Fibroblast of the conjunctiva (primary cell): ENCODE measurements at regions not wholly inside any gene's neighbourhood (a gene's known extent, or its start where the extent isn't known, plus 50 kb on each side); places are given as distances from the start of the nearest gene placed in this dataset.

ENCODE experiments used
- DNase-seq: peaks from one replicate; pipeline ENCODE4 v3.0.0-alpha.2; 2010; ENCODE audit warnings: low read depth

- DNase-seq = no peak
Observed at GRCh38 chr9:84177407-84177806, 163.2 kb downstream of the SLC28A3 start.

- DNase-seq = no peak
Observed at GRCh38 chr9:84179531-84179930, 161.0 kb downstream of the SLC28A3 start.

- DNase-seq = no peak
Observed at GRCh38 chr9:84187090-84187489, 153.5 kb downstream of the SLC28A3 start.

- no peak for DNase-seq
Observed at GRCh38 chr9:84189904-84190303, 150.7 kb downstream of the SLC28A3 start.

- DNase-seq = no peak
Observed at GRCh38 chr9:84190411-84190810, 150.1 kb downstream of the SLC28A3 start.

- no peak for DNase-seq
Observed at GRCh38 chr9:84206801-84207370, 133.7 kb downstream of the SLC28A3 start.

- no peak for DNase-seq
Observed at GRCh38 chr9:84207491-84207951, 133.0 kb downstream of the SLC28A3 start.

GRCh38 chr9:84212246-84212645, 128.3 kb downstream of the SLC28A3 start:
- no peak for DNase-seq

- no peak for DNase-seq
Observed at GRCh38 chr9:84212982-84213381, 127.6 kb downstream of the SLC28A3 start.

- no peak for DNase-seq
Observed at GRCh38 chr9:84216151-84216550, 124.4 kb downstream of the SLC28A3 start.

GRCh38 chr9:84218322-84218721, 122.2 kb downstream of the SLC28A3 start:
- no peak for DNase-seq

GRCh38 chr9:84224246-84224645, 116.3 kb downstream of the SLC28A3 start:
- DNase-seq = no peak
